NCI-H524 (cell line): ENCODE measurements at regions not wholly inside any gene's neighbourhood (a gene's known extent, or its start where the extent isn't known, plus 50 kb on each side); places are given as distances from the start of the nearest gene placed in this dataset.
A peak's percentile ranks its signal among the peaks of the same experiment; 100 is the strongest.

Experiments used
- DNase-seq, 2 experiments: peaks; one replicate each; lab custom pipeline; 2025; lab: John Stamatoyannopoulos, UW

GRCh38 chr5:2168601-2169429 lies 286.1 kb upstream of the IRX4 start:
- DNase-seq, result no peak

GRCh38 chr5:2167671-2168070 lies 284.9 kb upstream of the IRX4 start:
- DNase-seq, result no peak

GRCh38 chr5:2166979-2167377 lies 284.3 kb upstream of the IRX4 start:
- peak in 1 of 2 experiments; percentile 69 for DNase-seq

GRCh38 chr5:2166306-2166978 lies 283.7 kb upstream of the IRX4 start:
- DNase-seq, result no peak

- no peak for DNase-seq
Observed at GRCh38 chr5:2165615-2166305, 283.0 kb upstream of the IRX4 start.

- no peak for DNase-seq
Observed at GRCh38 chr5:2165203-2165602, 282.5 kb upstream of the IRX4 start.

- no peak for DNase-seq
Observed at GRCh38 chr5:2164586-2164985, 281.9 kb upstream of the IRX4 start.

GRCh38 chr5:2163940-2164490 lies 281.3 kb upstream of the IRX4 start:
- no peak for DNase-seq

- no peak for DNase-seq
Observed at GRCh38 chr5:2163060-2163856, 280.5 kb upstream of the IRX4 start.

- no peak for DNase-seq
Observed at GRCh38 chr5:2160811-2161210, 278.1 kb upstream of the IRX4 start.

GRCh38 chr5:2158767-2159166 lies 276.0 kb upstream of the IRX4 start:
- no peak for DNase-seq

- no peak for DNase-seq
Observed at GRCh38 chr5:2158109-2158508, 275.4 kb upstream of the IRX4 start.

- DNase-seq, result no peak
Observed at GRCh38 chr5:2157372-2157771, 274.6 kb upstream of the IRX4 start.

- no peak for DNase-seq
Observed at GRCh38 chr5:2156358-2157059, 273.8 kb upstream of the IRX4 start.

- no peak for DNase-seq
Observed at GRCh38 chr5:2155556-2155955, 272.8 kb upstream of the IRX4 start.

- no peak for DNase-seq
Observed at GRCh38 chr5:2153802-2154201, 271.1 kb upstream of the IRX4 start.

- DNase-seq, result no peak
Observed at GRCh38 chr5:2153350-2153749, 270.6 kb upstream of the IRX4 start.

GRCh38 chr5:2151301-2151888 lies 268.7 kb upstream of the IRX4 start:
- peak in 1 of 2 experiments; percentile 53 for DNase-seq

- DNase-seq, result peak; percentile 52 to 90
Observed at GRCh38 chr5:2149195-2149539, 266.4 kb upstream of the IRX4 start.

GRCh38 chr5:2148312-2149194 lies 265.8 kb upstream of the IRX4 start:
- DNase-seq, result peak in 1 of 2 experiments; percentile 39
